Activated B cell treated with CpG ODN at 0.5 μM for 24 hours (primary cell): ENCODE measurements at regions not wholly inside any gene's neighbourhood (a gene's known extent, or its start where the extent isn't known, plus 50 kb on each side); places are given as distances from the start of the nearest gene placed in this dataset.

Experiments
- ATAC-seq: fragments of 200-7000 bp; cut with Tn5 transposase; one replicate; pipeline ENCODE4 v1.10.0; 2021; ENCODE audit warnings: low read depth, mild to moderate bottlenecking, moderate library complexity
- CTCF ChIA-PET: fragments of 350-600 bp; sonication (Branson Sonifier 250); formaldehyde crosslinking; loops from one replicate; lab custom pipeline; 2021; ENCODE audit warnings: antibody characterized with exemption; lab: Charles Lee
- POLR2A ChIA-PET: fragments of 350-600 bp; sonication (Branson Sonifier 250); formaldehyde crosslinking; loops from one replicate; lab custom pipeline; 2021; ENCODE audit warnings: antibody characterized with exemption; lab: Charles Lee
- DNase-seq: peaks from one replicate; pipeline ENCODE4 v3.0.0; 2022
- H3K27ac Mint-ChIP-seq: one replicate; pipeline ENCODE4 v1.8.0; 2020; ENCODE audit warnings: mixed read lengths
- H3K27me3 Mint-ChIP-seq: one replicate; pipeline ENCODE4 v1.8.0; 2021; ENCODE audit warnings: mixed read lengths
- H3K36me3 Mint-ChIP-seq: one replicate; pipeline ENCODE4 v1.8.0; 2021; ENCODE audit warnings: low read depth, mixed read lengths
- H3K4me1 Mint-ChIP-seq: one replicate; pipeline ENCODE4 v1.8.0; 2021; ENCODE audit warnings: mixed read lengths
- H3K4me3 Mint-ChIP-seq: one replicate; pipeline ENCODE4 v1.8.0; 2020; ENCODE audit warnings: mild to moderate bottlenecking, mixed read lengths
- H3K9me3 Mint-ChIP-seq: one replicate; pipeline ENCODE4 v1.8.0; 2020; ENCODE audit warnings: mixed read lengths
- intact Hi-C: fragments of 100-400 bp; cut with micrococcal nuclease; formaldehyde crosslinking; loops from one replicate; pipeline ENCODE4 v1.15.1; 2024
- TF ChIP-seq, protein P1 (sequence below): fragments of 200-600 bp; IDR thresholded peaks from one replicate; pipeline ENCODE4 v1.8.0; 2022; ENCODE audit warnings: antibody characterized with exemption, mild to moderate bottlenecking

DNA sequence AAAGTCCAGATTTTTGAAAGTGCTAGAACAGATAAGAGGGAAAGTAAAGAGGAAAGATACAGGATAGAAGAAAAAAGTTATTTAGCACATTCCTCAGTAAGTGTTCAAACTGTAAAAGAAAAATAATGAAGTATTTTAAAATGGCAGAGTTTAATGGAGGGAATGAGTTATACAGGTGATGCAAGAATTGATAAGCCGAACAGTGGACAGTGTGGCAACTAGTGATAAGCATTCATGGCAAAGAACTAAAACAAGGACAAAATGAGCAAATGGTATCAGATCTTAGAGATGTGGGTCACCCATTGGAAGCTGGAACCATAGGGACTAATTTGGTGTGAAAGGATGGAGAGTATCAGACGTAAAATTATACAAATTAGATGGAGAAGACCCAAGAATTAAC, 622.9 kb upstream of the SGO1 start:
- ATAC-seq (no peak), DNase-seq (no peak)
- intact Hi-C loops, result no loop called here
- no peaks in the 10 kb centered on the region for H3K27me3 Mint-ChIP-seq
- TF ChIP-seq, protein P1, sequence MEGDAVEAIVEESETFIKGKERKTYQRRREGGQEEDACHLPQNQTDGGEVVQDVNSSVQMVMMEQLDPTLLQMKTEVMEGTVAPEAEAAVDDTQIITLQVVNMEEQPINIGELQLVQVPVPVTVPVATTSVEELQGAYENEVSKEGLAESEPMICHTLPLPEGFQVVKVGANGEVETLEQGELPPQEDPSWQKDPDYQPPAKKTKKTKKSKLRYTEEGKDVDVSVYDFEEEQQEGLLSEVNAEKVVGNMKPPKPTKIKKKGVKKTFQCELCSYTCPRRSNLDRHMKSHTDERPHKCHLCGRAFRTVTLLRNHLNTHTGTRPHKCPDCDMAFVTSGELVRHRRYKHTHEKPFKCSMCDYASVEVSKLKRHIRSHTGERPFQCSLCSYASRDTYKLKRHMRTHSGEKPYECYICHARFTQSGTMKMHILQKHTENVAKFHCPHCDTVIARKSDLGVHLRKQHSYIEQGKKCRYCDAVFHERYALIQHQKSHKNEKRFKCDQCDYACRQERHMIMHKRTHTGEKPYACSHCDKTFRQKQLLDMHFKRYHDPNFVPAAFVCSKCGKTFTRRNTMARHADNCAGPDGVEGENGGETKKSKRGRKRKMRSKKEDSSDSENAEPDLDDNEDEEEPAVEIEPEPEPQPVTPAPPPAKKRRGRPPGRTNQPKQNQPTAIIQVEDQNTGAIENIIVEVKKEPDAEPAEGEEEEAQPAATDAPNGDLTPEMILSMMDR, result no peak
- H3K36me3 Mint-ChIP-seq, result no peaks in the 10 kb centered on the region
- H3K4me1 Mint-ChIP-seq, result no peaks in the 10 kb centered on the region
- POLR2A ChIA-PET, result no interaction called here
- CTCF ChIA-PET, result no interaction called here
- H3K9me3 Mint-ChIP-seq, result peaks cover 11% of the 10 kb centered on the region
- H3K27ac Mint-ChIP-seq, result no peak overlapping the region
- H3K4me3 Mint-ChIP-seq, result no peak overlapping the region

DNA sequence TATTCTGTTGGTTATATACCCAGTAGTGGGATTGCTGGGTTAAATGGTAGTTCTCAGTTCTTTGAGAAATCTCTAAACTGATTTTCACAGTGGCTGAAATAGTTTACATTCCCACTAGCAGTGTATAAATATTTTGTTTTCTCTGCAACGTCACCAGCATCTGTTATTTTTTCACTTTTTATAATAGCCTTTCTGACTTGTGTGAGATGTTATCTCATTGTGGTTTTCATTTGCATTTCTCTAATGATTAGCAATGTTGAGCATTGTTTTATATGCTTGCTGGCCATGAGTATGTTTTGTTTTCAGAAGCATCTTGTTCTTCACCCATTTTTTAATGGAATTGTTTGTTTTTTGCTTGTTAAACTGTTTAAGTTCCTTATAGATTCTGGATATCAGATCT, 612.7 kb upstream of the SGO1 start:
- no peaks in the 10 kb centered on the region for H3K36me3 Mint-ChIP-seq
- no peak overlapping the region for H3K27ac Mint-ChIP-seq
- ATAC-seq (no peak), DNase-seq (no peak)
- POLR2A ChIA-PET, result no interaction called here
- H3K27me3 Mint-ChIP-seq, result no peaks in the 10 kb centered on the region
- CTCF ChIA-PET, result no interaction called here
- H3K9me3 Mint-ChIP-seq, result peaks cover 19% of the 10 kb centered on the region
- H3K4me1 Mint-ChIP-seq, result no peaks in the 10 kb centered on the region
- H3K4me3 Mint-ChIP-seq, result no peak overlapping the region
- TF ChIP-seq, protein P1, result no peak
- intact Hi-C loops, result no loop called here

DNA sequence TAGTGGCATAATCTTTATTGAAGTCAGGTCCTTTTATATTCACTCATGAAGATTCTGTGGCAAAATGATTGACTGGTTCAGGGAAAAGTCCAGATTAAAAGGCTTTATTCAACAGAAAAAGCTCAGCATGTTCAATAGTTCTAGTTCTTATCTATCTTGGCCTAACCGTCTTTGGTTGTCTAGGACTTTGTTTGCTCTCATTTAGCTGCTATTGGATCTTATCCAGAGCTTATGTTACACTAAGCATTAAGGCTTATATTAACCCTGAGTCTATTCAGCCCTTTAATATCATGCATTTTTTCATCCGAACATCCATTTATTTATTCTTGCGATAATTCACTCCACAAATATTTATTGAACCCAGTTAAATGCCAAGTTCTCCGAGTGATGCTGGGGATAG, 601.0 kb upstream of the SGO1 start:
- H3K4me1 Mint-ChIP-seq, result no peaks in the 10 kb centered on the region
- ATAC-seq (no peak), DNase-seq (no peak)
- H3K27me3 Mint-ChIP-seq, result no peaks in the 10 kb centered on the region
- ChIA-PET POLR2A (no interaction called here), CTCF (no interaction called here)
- TF ChIP-seq, protein P1, result no peak
- intact Hi-C loops, result no loop called here
- no peak overlapping the region for H3K4me3 Mint-ChIP-seq
- H3K9me3 Mint-ChIP-seq, result peaks cover 22% of the 10 kb centered on the region
- H3K36me3 Mint-ChIP-seq, result no peaks in the 10 kb centered on the region
- H3K27ac Mint-ChIP-seq, result no peak overlapping the region

DNA sequence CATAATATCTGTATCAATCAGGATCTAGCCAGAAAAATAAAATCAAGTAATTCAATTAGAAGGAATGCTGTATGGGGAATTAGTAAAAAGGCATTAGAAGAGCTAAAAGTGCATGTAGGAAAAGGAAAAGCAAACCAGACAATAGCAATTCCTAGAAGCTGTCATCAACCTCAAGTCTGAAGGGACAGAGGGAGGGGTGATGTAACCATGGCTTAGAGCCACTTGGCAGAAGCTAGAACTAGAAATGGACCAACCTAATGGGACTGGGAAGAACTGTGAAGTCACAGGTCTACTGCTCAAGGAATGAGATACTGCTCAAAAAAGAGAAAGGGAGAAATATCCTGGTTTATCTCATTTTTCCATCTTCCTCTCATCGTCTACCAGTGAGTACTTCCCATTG, 590.7 kb upstream of the SGO1 start:
- H3K4me3 Mint-ChIP-seq, result no peak overlapping the region
- ChIA-PET POLR2A (no interaction called here), CTCF (no interaction called here)
- intact Hi-C loops, result no loop called here
- no peak for ATAC-seq
- no peaks in the 10 kb centered on the region for H3K27me3 Mint-ChIP-seq
- no peaks in the 10 kb centered on the region for H3K4me1 Mint-ChIP-seq
- no peak overlapping the region for H3K27ac Mint-ChIP-seq
- TF ChIP-seq, protein P1, result no peak
- DNase-seq, result no peak
- H3K36me3 Mint-ChIP-seq, result no peaks in the 10 kb centered on the region
- peaks cover 7% of the 10 kb centered on the region for H3K9me3 Mint-ChIP-seq

DNA sequence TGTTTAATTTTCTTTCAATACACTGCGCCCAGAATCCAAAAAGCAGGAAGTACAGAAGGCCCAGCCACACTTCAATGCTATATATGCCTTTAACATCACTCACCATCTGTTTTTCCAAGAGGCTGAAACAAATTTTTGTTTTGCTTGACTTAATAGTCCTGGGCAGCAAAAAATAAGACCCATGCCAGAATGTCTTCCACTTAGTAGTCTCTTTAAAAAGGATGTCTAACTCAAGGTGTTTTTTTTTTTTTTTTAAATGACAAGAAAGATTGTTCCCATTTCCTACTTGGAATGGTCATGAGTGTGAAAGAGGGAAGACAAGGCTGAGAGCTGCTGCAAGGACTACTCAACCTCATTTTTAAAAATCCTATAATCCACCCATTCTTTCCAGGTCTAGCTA, 590.3 kb upstream of the SGO1 start:
- Mint-ChIP-seq H3K27ac (no peak overlapping the region), H3K4me3 (no peak overlapping the region), H3K27me3 (no peaks in the 10 kb centered on the region), H3K36me3 (no peaks in the 10 kb centered on the region), H3K4me1 (no peaks in the 10 kb centered on the region), H3K9me3 (peaks cover 5% of the 10 kb centered on the region)
- ChIA-PET CTCF (no interaction called here), POLR2A (no interaction called here)
- intact Hi-C loops, result no loop called here
- TF ChIP-seq, protein P1, result no peak
- ATAC-seq (no peak), DNase-seq (no peak)
